ENCODE measurements at regions not wholly inside any gene's neighbourhood (a gene's known extent, or its start where the extent isn't known, plus 50 kb on each side); places are given as distances from the start of the nearest gene placed in this dataset.

- in situ Hi-C loops (cut with MboI; ENCODE audit: low sequenced_read_pairs) = no loop called here
These were observed 537.7 kb upstream of the MDFIC2 start for GRCh38 chr3:70849911-70850699.

DNA sequence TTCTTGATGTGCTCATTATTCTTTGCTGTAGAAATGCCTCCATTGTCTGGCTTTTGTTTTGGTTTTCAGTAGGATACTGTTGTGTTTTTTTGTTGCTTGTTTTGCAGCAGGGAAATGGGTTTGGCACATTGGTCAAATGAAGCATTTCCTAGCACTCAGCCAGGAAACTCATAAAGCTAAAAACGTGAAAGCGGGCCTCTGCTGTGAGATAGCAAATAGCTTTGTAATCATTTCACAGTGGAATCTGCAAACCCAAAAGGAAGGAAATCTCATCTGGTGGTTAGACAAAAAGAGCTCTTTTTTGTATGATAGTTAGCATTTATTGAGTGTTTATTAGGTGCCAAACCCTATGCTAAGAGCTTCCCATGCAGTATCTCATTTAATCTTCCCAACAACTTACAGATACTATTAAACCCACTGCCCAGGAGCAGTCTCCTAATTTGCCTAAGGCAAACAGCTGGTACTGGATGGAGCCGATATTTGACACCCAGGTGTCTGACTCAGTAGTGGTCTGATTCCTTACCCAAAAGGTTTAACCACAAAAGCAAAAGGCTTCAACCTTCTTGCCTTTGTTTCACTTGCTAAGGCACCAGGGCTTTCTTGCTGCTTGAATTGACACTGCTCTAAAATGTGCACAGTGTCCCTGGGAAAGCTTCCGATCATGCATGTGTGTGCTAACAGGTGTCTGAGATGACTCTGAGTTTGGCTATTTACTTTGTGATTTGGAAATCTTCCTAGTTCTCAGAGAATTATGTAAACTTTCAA lies 527.9 kb upstream of the MDFIC2 start:
- in situ Hi-C loops (cut with MboI; ENCODE audit: low sequenced_read_pairs) = no loop called here

DNA sequence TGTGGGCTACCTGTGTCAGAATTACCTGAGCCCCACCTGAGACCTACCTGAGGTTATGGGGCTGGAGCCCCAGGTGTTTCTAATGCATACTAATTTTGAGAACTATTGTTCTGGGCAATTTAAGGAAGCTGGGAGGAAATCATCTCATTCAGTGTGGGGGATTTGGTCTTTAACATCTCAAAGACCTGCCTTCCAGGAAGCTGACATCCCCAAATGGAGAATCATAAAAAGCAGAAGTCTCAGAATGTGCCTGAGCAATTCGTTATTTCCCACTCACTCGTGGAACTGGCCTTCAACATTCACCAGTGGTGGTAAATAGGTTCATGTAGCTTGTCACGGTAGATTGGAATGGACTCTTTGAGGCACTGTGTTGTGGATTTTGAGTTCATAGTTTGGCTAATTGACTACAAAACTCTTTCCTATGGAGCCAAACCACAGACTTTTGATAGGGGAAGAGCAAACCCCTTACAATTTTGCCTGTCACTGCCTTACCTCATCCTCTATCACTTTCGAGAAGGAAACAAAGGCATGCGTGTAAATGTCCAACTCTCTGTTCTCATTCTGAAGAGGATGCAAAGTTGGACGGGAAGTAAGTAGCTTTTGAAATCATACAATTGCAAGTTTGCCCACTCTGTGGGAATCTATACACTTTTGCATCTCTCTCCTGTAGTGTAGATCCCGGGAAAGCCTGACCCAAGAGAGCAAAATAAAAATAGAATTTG lies 521.0 kb upstream of the MDFIC2 start:
- in situ Hi-C loops (cut with MboI; ENCODE audit: low sequenced_read_pairs) = no loop called here

DNA sequence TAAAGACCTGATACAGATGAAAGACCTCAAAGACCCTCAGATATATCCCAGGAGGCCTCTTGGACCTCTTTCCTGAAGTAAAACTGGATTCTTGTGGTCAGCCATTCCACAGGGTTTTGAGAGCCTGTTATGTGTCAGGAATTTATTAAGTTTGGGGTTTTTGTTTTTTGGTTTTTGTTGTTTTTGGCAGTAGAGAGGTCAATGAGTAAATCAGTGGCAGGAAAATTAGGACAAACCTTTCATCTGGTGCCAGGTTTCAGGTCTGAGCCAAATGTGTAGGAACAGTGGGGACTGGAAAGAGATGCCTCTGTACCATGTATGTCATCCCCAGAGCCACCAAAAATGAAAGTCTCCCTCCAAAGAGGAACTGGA lies 520.4 kb upstream of the MDFIC2 start:
- in situ Hi-C loops (cut with MboI; ENCODE audit: low sequenced_read_pairs) = no loop called here

- in situ Hi-C loops (cut with MboI; ENCODE audit: low sequenced_read_pairs) = no loop called here
These were observed 519.8 kb upstream of the MDFIC2 start for GRCh38 chr3:70832089-70832833.

- in situ Hi-C loops (cut with MboI; ENCODE audit: low sequenced_read_pairs) = no loop called here
These were observed 516.7 kb upstream of the MDFIC2 start for GRCh38 chr3:70829092-70829491.

DNA sequence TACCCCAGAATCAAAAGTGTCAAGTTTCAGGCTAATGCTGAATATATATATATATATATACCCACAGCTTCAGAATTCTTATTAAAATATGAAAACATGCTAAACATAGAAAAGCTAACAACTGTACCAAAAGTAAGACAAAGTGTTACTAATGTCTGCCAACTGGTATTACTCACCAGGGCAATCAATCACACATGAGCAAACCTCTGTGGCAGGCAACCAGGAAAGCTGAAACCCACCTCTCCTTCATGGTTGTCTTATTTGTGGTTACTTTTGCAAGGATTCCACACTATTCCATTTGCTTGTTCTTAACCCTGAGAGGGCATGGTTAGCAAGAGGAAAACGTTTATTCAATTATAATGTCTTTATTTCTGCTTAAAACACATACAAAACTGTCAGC lies 512.3 kb upstream of the MDFIC2 start:
- in situ Hi-C loops (cut with MboI; ENCODE audit: low sequenced_read_pairs) = no loop called here

GRCh38 chr3:70824078-70824477 lies 511.6 kb upstream of the MDFIC2 start:
- in situ Hi-C loops (cut with MboI; ENCODE audit: low sequenced_read_pairs) = no loop called here

- in situ Hi-C loops (cut with MboI; ENCODE audit: low sequenced_read_pairs) = no loop called here
These were observed 511.2 kb upstream of the MDFIC2 start for GRCh38 chr3:70823622-70824021.

- in situ Hi-C loops (cut with MboI; ENCODE audit: low sequenced_read_pairs) = no loop called here
These were observed 510.2 kb upstream of the MDFIC2 start for GRCh38 chr3:70822669-70823068.

- in situ Hi-C loops (cut with MboI; ENCODE audit: low sequenced_read_pairs) = no loop called here
These were observed 509.2 kb upstream of the MDFIC2 start for GRCh38 chr3:70821602-70822001.

DNA sequence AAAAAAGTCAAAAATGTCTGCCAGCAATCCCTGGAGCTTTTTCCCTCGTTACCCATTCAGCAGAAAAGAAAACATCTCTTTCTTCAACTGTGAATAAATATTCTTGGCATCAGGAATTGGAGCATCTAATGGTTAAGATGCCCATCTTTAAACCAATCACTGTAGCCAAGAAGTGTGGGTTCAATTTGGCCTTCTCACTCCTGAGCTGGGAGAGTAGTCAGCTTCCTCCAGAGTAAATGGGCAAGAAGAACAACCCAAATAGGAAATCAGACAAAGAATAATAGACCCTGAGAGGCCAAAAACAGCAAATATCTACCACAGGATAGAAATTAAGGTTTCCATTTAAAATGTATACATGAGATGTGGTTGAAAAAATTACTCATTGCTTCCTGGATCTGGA lies 508.0 kb upstream of the MDFIC2 start:
- in situ Hi-C loops (cut with MboI; ENCODE audit: low sequenced_read_pairs) = no loop called here

- in situ Hi-C loops (cut with MboI; ENCODE audit: low sequenced_read_pairs) = no loop called here
These were observed 505.7 kb upstream of the MDFIC2 start for GRCh38 chr3:70818145-70818544.

DNA sequence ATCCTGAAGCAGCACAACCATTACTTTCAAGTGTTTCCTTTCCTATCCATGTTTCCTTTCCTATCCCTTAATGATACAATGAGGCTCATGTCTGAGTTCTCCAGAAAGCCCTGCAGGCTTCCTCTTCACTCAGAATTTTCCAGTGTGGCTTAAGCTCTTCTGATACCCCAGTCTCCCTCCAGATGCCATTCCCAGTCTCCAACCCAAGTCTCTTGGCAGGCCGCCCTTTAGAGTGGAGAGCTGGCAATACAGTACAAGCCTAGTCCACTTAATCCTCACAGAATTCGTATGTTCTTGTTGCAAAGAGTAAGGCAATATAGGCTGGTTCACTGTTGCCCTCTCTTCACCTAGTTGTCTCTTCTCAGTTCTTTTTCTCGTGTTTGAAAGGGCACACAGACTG lies 503.9 kb upstream of the MDFIC2 start:
- in situ Hi-C loops (cut with MboI; ENCODE audit: low sequenced_read_pairs) = no loop called here

DNA sequence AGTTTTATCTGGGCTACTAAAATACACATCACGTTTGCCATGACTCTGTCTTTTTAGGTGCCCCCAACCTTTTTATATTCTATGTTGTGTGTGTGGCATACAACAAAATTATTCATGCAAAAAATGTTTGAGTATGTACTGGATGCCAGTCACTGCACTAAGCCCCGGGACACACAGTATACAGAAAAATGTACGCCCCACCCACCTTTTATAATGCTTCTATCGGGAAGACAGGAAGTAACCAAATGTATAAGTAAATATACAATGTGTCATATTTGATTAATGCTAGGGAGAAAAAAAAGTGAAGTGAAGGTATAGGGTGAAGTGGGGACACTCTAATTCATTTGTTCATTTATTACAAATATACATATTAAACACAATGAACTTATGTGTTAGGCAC lies 503.4 kb upstream of the MDFIC2 start:
- in situ Hi-C loops (cut with MboI; ENCODE audit: low sequenced_read_pairs) = no loop called here

DNA sequence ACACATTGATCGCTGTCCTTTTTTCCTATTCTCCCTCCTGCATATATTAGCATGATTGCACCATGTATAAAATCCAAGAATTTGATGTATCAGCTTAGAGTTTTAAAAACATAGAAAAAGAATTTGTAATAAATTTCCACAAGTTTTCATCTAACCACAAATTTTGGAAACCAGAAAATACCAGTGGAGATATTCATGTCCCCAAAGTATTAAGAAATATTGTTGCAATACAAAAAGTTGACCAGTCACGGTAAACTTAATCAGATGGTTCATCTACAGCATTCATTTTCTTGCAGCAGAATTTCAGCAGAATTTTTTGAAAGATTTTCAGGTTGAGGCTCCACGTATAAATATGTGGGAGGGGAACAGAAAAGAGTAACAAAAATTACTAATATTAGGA lies 500.9 kb upstream of the MDFIC2 start:
- in situ Hi-C loops (cut with MboI; ENCODE audit: low sequenced_read_pairs) = no loop called here

DNA sequence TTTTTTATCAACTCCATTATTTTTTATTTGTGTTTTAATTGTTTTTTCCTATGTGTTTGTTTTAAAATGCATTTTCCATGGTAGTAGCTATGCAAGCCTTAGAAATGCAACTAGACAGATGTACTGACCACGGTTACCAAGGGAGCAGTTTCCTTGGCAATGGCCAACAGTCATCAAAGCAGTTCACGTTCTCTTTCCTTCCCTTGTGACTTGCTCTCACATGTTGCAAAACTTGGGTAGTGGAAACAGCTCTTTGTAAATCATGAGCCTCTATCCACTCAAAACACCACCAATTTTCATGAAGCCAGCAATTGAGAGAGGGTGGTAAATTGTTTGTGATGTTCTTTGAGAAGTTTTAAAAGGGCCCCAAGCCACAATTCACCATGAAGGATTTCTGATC lies 499.4 kb upstream of the MDFIC2 start:
- in situ Hi-C loops (cut with MboI; ENCODE audit: low sequenced_read_pairs) = no loop called here

DNA sequence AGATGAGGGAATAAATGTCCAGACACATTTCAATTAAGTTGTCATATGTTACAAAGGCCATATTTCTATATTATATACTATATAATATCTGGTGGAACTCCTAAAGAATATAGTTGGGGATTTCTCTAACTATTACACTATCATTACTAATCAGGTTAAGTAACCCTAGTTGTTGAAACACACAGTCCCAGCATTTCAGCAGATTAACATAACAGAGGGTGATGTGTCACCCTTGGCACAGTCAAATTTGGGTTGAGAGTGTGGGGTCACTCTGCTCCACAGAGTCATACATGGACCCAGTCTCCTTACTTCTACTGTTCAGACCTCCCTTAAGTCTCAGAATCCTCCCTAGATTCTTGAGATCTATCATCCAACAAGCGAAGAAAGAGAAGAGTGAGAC lies 496.4 kb upstream of the MDFIC2 start:
- in situ Hi-C loops (cut with MboI; ENCODE audit: low sequenced_read_pairs) = no loop called here

GRCh38 chr3:70806556-70806955 lies 494.1 kb upstream of the MDFIC2 start:
- in situ Hi-C loops (cut with MboI; ENCODE audit: low sequenced_read_pairs) = no loop called here

- in situ Hi-C loops (cut with MboI; ENCODE audit: low sequenced_read_pairs) = no loop called here
These were observed 493.6 kb upstream of the MDFIC2 start for GRCh38 chr3:70806021-70806420.

Data from HL-60/S4 (cell line).